Pancreas (tissue), 10 donors: ENCODE measurements at regions not wholly inside any gene's neighbourhood (a gene's known extent, or its start where the extent isn't known, plus 50 kb on each side); places are given as distances from the start of the nearest gene placed in this dataset.

Source experiments
- ATAC-seq, 4 donors: fragments of 200-7000 bp; cut with Tn5 transposase; one replicate each; pipeline versions ENCODE4 v1.8.0 to v1.9.1; 2020; ENCODE audit warnings: mild to moderate bottlenecking in 4 of 4, moderate library complexity in 4 of 4
- DNase-seq, 6 donors: peaks; one replicate each; pipeline ENCODE4 v3.0.0-alpha.2; 2020
- FAIRE-seq: peaks from 2 replicates; lab custom pipeline; 2012; peaks lifted over from hg19 to GRCh38; lab: Jason Lieb, UNC
- H3K27ac ChIP-seq, 4 donors: fragments of 200-600 bp; sonication (generic); 1 replicate in 3 of 4; 2 replicates in 1 of 4; pipeline versions ENCODE4 v1.5.0 to v1.8.0; 2020
- H3K27me3 ChIP-seq, 4 donors: fragments of 200-600 bp; one replicate each; pipeline ENCODE4 v1.8.0; 2021
- H3K36me3 ChIP-seq, 3 donors: fragments of 200-600 bp; sonication (generic) in 1 of 3; one replicate each; pipeline versions ENCODE4 v1.5.0 to v1.8.0; 2020 to 2021
- H3K4me1 ChIP-seq, 3 donors: fragments of 200-600 bp; one replicate each; pipeline ENCODE4 v1.8.0; 2021
- H3K4me3 ChIP-seq, 4 donors: fragments of 200-600 bp; sonication (generic) in 2 of 4; one replicate each; pipeline versions ENCODE4 v1.5.0 to v1.8.0; 2020 to 2021
- H3K9me3 ChIP-seq, 4 donors: fragments of 200-600 bp; one replicate each; pipeline ENCODE4 v1.8.0; 2021
- CTCF ChIP-seq, 4 donors: fragments of 200-600 bp; sonication (generic) in 3 of 4; IDR thresholded peaks; one replicate each; pipeline versions ENCODE4 v1.5.0 to v1.8.0; 2021; ENCODE audit warnings: antibody characterized with exemption in 4 of 4
- WGBS, 2 donors: extraction: QIAGEN DNeasy Blood & Tissue Kit; methylation state at CpG; one replicate each; pipeline ENCODE4 v1.1.7; 2013; 5-methylcytosine and 5-hydroxymethylcytosine counted together
- intact Hi-C, 3 donors: fragments of 100-400 bp; cut with DNase I; formaldehyde crosslinking; loops; one replicate each; pipeline versions ENCODE4 v1.11.1 to v1.14.2; 2022
- donor health status: healthy with polysubstance abuse.
- donor health status: DM: no; HTN: no; CAD: no; lungs with moderate emphysema.
- donor health status: DM: no; HTN: no; CAD: no.
- donor health status: control.
- donor health status: control.
- donor health status: Bipolar disorder and iron deficiency.
- donor health status: DM: yes; HTN: yes; CAD: no.
- donor health status: DM: no; HTN: no; CAD: no.
- donor health status: DM: no; HTN: no; CAD: no.
- donor health status: DM: yes; HTN: yes; CAD: no.

- no peak for FAIRE-seq
- TF ChIP-seq CTCF (IDR thresholded peaks at IDR 0.05) = no peak
- intact Hi-C loops = no loop called here
- Histone ChIP-seq H3K36me3 (no peaks in the 10 kb centered on the region), H3K9me3 (no peaks in the 10 kb centered on the region), H3K27ac (no peak overlapping the region), H3K27me3 (no peaks in the 10 kb centered on the region), H3K4me1 (no peaks in the 10 kb centered on the region), H3K4me3 (no peak overlapping the region)
- ATAC-seq = no peak
- no peak for DNase-seq
- WGBS, 2 donors = 70 to 83% methylated on average over 7 of the region's 7 CpGs
Measured at GRCh38 chr14:53390008-53390407, 236.9 kb upstream of the DDHD1 start.

- ATAC-seq (no peak), DNase-seq (no peak), FAIRE-seq (no peak)
- Histone ChIP-seq H3K27me3 (no peaks in the 10 kb centered on the region), H3K4me3 (no peak overlapping the region), H3K27ac (no peak overlapping the region), H3K4me1 (no peaks in the 10 kb centered on the region), H3K36me3 (no peaks in the 10 kb centered on the region), H3K9me3 (no peaks in the 10 kb centered on the region)
- intact Hi-C loops = no loop called here
- no peak for TF ChIP-seq CTCF (IDR thresholded peaks at IDR 0.05)
- WGBS, 2 donors = 62 to 74% methylated on average over 1 of the region's 1 CpG
Measured at GRCh38 chr14:53389202-53389601, 236.1 kb upstream of the DDHD1 start.

- no peak overlapping the region for H3K4me3 ChIP-seq
- no peaks in the 10 kb centered on the region for H3K27me3 ChIP-seq
- H3K4me1 ChIP-seq = no peaks in the 10 kb centered on the region
- intact Hi-C loops = no loop called here
- ATAC-seq (no peak), FAIRE-seq (no peak), DNase-seq (no peak)
- H3K36me3 ChIP-seq = no peaks in the 10 kb centered on the region
- H3K27ac ChIP-seq = no peak overlapping the region
- H3K9me3 ChIP-seq = no peaks in the 10 kb centered on the region
- WGBS, 2 donors = 84 to 85% methylated on average over 4 of the region's 4 CpGs
- TF ChIP-seq CTCF (IDR thresholded peaks at IDR 0.05) = no peak
Measured at GRCh38 chr14:53386362-53386761, 233.2 kb upstream of the DDHD1 start.

GRCh38 chr14:53384536-53384935, 231.4 kb upstream of the DDHD1 start:
- Histone ChIP-seq H3K4me3 (no peak overlapping the region), H3K9me3 (no peaks in the 10 kb centered on the region), H3K27ac (no peak overlapping the region), H3K36me3 (no peaks in the 10 kb centered on the region), H3K4me1 (no peaks in the 10 kb centered on the region), H3K27me3 (no peaks in the 10 kb centered on the region)
- TF ChIP-seq CTCF (IDR thresholded peaks at IDR 0.05) = no peak
- no peak for DNase-seq
- WGBS, 2 donors = 87 to 91% methylated on average over 5 of the region's 5 CpGs
- intact Hi-C loops = no loop called here
- ATAC-seq = no peak
- FAIRE-seq = no peak

- Histone ChIP-seq H3K4me3 (no peak overlapping the region), H3K27ac (no peak overlapping the region), H3K9me3 (no peaks in the 10 kb centered on the region), H3K4me1 (no peaks in the 10 kb centered on the region), H3K27me3 (no peaks in the 10 kb centered on the region), H3K36me3 (no peaks in the 10 kb centered on the region)
- no peak for TF ChIP-seq CTCF (IDR thresholded peaks at IDR 0.05)
- intact Hi-C loops = no loop called here
- FAIRE-seq (no peak), DNase-seq (no peak), ATAC-seq (no peak)
- WGBS, 2 donors = 56 to 65% methylated on average over 1 of the region's 1 CpG
Measured at GRCh38 chr14:53384073-53384472, 230.9 kb upstream of the DDHD1 start.
